GM12878 (cell line): ENCODE measurements at regions not wholly inside any gene's neighbourhood (a gene's known extent, or its start where the extent isn't known, plus 50 kb on each side); places are given as distances from the start of the nearest gene placed in this dataset.

Experiments
- ATAC-seq: fragments of 200-7000 bp; cut with Tn5 transposase; 3 replicates; pipeline ENCODE4 v1.9.1; 2020; ENCODE audit warnings: mild to moderate bottlenecking, moderate library complexity
- BruUV-seq: library from RNA; stranded (reverse); fragments of 400-500 nt; replicated peaks from 2 replicates; lab custom pipeline; 2021; lab: Mats Ljungman, UMichigan
- CTCF ChIA-PET: fragments of 300-600 bp; sonication (Branson Sonifier 250); formaldehyde crosslinking; extraction: SDS; loops from one replicate; lab custom pipeline; 2021; ENCODE audit warnings: inconsistent platforms; lab: Yijun Ruan, JAX
- POLR2A ChIA-PET: fragments of 350-600 bp; formaldehyde crosslinking; extraction: SDS; loops from one replicate; lab custom pipeline; 2021; ENCODE audit warnings: inconsistent platforms; lab: Charles Lee
- RAD21 ChIA-PET: fragments of 300-600 bp; sonication (Branson Sonifier 250); formaldehyde crosslinking; loops from one replicate; lab custom pipeline; 2023; ENCODE audit warnings: antibody characterized with exemption; ENCODE audit not compliant: unreplicated experiment; lab: Charles Lee
- SMC1A ChIA-PET: fragments of 300-600 bp; sonication (Branson Sonifier 250); formaldehyde crosslinking; loops from one replicate; lab custom pipeline; 2023; ENCODE audit not compliant: unreplicated experiment, uncharacterized antibody; lab: Charles Lee
- DNase-seq: peaks from one replicate; pipeline ENCODE4 v3.0.0-alpha.2; 2011; ENCODE audit warnings: low read depth, low spot score
- FAIRE-seq: peaks from 3 replicates; lab custom pipeline; 2011; peaks lifted over from hg19 to GRCh38; lab: Jason Lieb, UNC
- H2AFZ ChIP-seq: 2 replicates; pipeline ENCODE4 v1.6.0; 2011; ENCODE audit warnings: low read depth, low read length, control low read depth; ENCODE audit not compliant: control insufficient read depth
- H3K27ac ChIP-seq: 2 replicates; pipeline ENCODE4 v1.5.1; 2011; ENCODE audit warnings: control low read depth; ENCODE audit not compliant: control insufficient read depth, insufficient read depth
- H3K27me3 ChIP-seq, 2 experiments: replicated peaks in 1 of 2; 2 replicates each; pipeline versions ENCODE4 v1.6.0 to v1.6.1; 2011; ENCODE audit warnings: low read length in 1 of 2; ENCODE audit not compliant: control insufficient read depth in 2 of 2, insufficient read depth in 2 of 2
- H3K36me3 ChIP-seq, 2 experiments: 2 replicates each; pipeline ENCODE4 v1.5.1; 2011; ENCODE audit warnings: low read length in 1 of 2; ENCODE audit not compliant: control insufficient read depth in 2 of 2, insufficient read depth in 2 of 2
- H3K4me1 ChIP-seq: 2 replicates; pipeline ENCODE4 v1.6.1; 2011; ENCODE audit warnings: mild to moderate bottlenecking, low read length, moderate library complexity, mixed read lengths; ENCODE audit not compliant: control insufficient read depth, insufficient read depth
- H3K4me2 ChIP-seq: 2 replicates; pipeline ENCODE4 v1.6.0; 2011; ENCODE audit warnings: control low read depth; ENCODE audit not compliant: control insufficient read depth, insufficient read depth
- H3K4me3 ChIP-seq: fragments of 200-600 bp; sonication (generic); 2 replicates; pipeline ENCODE4 v1.5.1; 2016
- H3K79me2 ChIP-seq: 2 replicates; pipeline ENCODE4 v1.6.0; 2011; ENCODE audit warnings: low read length; ENCODE audit not compliant: control insufficient read depth, insufficient read depth
- H3K9ac ChIP-seq: 2 replicates; pipeline ENCODE4 v1.8.0; 2011; ENCODE audit warnings: low read length, control low read depth, mixed read lengths; ENCODE audit not compliant: control insufficient read depth, insufficient read depth
- H3K9me3 ChIP-seq: replicated peaks from 3 replicates; pipeline ENCODE4 v1.5.1; 2011; ENCODE audit warnings: mild to moderate bottlenecking, low read length; ENCODE audit not compliant: control insufficient read depth, insufficient read depth
- H4K20me1 ChIP-seq: 2 replicates; pipeline ENCODE4 v1.6.0; 2011; ENCODE audit not compliant: control insufficient read depth, insufficient read depth
- ATF7 ChIP-seq: fragments of 450-650 bp; IDR thresholded peaks from 2 replicates; pipeline ENCODE4 v1.6.1; 2016; ENCODE audit warnings: low read depth, mild to moderate bottlenecking
- EGR1 ChIP-seq, 2 experiments: IDR thresholded peaks; 1 replicate in 1 of 2; 2 replicates in 1 of 2; pipeline ENCODE4 v1.6.1; 2011 to 2012; ENCODE audit warnings: low read depth in 2 of 2, low read length in 2 of 2, borderline replicate concordance in 1 of 2, mild to moderate bottlenecking in 1 of 2, moderate library complexity in 1 of 2
- EP300 ChIP-seq, 2 experiments: fragments of 150-350 bp in 1 of 2; IDR thresholded peaks; 2 replicates each; pipeline ENCODE4 v1.6.1; 2011 to 2012; ENCODE audit warnings: low read depth in 2 of 2, low read length in 2 of 2, borderline replicate concordance in 1 of 2, improper control_type of control experiment in 1 of 2, inconsistent platforms in 1 of 2; ENCODE audit not compliant: control insufficient read depth in 1 of 2
- EZH2 ChIP-seq: IDR thresholded peaks from 2 replicates; pipeline ENCODE4 v1.6.1; 2012; ENCODE audit warnings: low read depth, mild to moderate bottlenecking, control low read depth, inconsistent platforms, low read length, borderline replicate concordance; ENCODE audit not compliant: control insufficient read depth
- FOS ChIP-seq: IDR thresholded peaks from 3 replicates; pipeline ENCODE4 v1.6.1; 2011; ENCODE audit warnings: borderline replicate concordance; ENCODE audit not compliant: insufficient read length; ENCODE audit errors: extremely low read depth
- JUNB ChIP-seq: IDR thresholded peaks from 2 replicates; pipeline ENCODE4 v1.6.1; 2016; ENCODE audit warnings: antibody characterized with exemption, mild to moderate bottlenecking
- MTA2 ChIP-seq: fragments of 450-650 bp; IDR thresholded peaks from 2 replicates; pipeline ENCODE4 v1.6.1; 2016; ENCODE audit warnings: low read depth, mild to moderate bottlenecking, moderate library complexity
- PAX8 ChIP-seq: fragments of 450-650 bp; IDR thresholded peaks from 2 replicates; pipeline ENCODE4 v1.6.1; 2017; ENCODE audit warnings: mild to moderate bottlenecking, moderate library complexity
- POLR2AphosphoS5 ChIP-seq: IDR thresholded peaks from 2 replicates; pipeline ENCODE4 v1.6.1; 2011; ENCODE audit warnings: mild to moderate bottlenecking, low read length, inconsistent platforms
- RAD51 ChIP-seq: fragments of 450-650 bp; IDR thresholded peaks from 2 replicates; pipeline ENCODE4 v1.6.1; 2016; ENCODE audit warnings: moderate library complexity, mild to moderate bottlenecking, inconsistent platforms
- RBBP5 ChIP-seq: fragments of 200-600 bp; sonication (generic); conservative IDR thresholded peaks from 2 replicates; pipeline ENCODE4 v1.6.1; 2016
- RFX5 ChIP-seq: IDR thresholded peaks from 2 replicates; pipeline ENCODE4 v1.6.1; 2011; ENCODE audit warnings: low read depth, low read length, improper control_type of control experiment
- RUNX3 ChIP-seq: IDR thresholded peaks from 2 replicates; pipeline ENCODE4 v1.6.1; 2012; ENCODE audit warnings: low read length, inconsistent platforms
- SP1 ChIP-seq: IDR thresholded peaks from one replicate; pipeline ENCODE4 v1.6.1; 2011; ENCODE audit warnings: low read depth, low read length
- STAT3 ChIP-seq: IDR thresholded peaks from 2 replicates; pipeline ENCODE4 v1.6.1; 2011; ENCODE audit warnings: low read depth, low read length, improper control_type of control experiment
- ZNF384 ChIP-seq: IDR thresholded peaks from 2 replicates; pipeline ENCODE4 v1.6.1; 2012; ENCODE audit warnings: low read depth, mild to moderate bottlenecking, low read length, improper control_type of control experiment, borderline replicate concordance
- WGBS: methylation state at CpG from one replicate; pipeline ENCODE4 v1.1.6; 2016; ENCODE audit warnings: low lambda C conversion rate; ENCODE audit not compliant: insufficient replicate concordance, insufficient coverage; ENCODE audit errors: missing lambda C conversion rate; 5-methylcytosine and 5-hydroxymethylcytosine counted together
- in situ Hi-C: fragments of 300-500 bp; cut with MboI; formaldehyde crosslinking; loops from 9 replicates; pipeline ENCODE4 v1.14.3; 2018; ENCODE audit warnings: mixed read lengths
- intact Hi-C: fragments of 100-400 bp; cut with micrococcal nuclease; formaldehyde crosslinking; loops from one replicate; pipeline ENCODE4 v1.14.2; 2022; ENCODE audit not compliant: unreplicated experiment
- TF ChIP-seq, protein P1 (sequence below): fragments of 450-650 bp; IDR thresholded peaks from 2 replicates; pipeline ENCODE4 v1.6.1; 2017; ENCODE audit warnings: antibody characterized with exemption, mild to moderate bottlenecking, moderate library complexity
- TF ChIP-seq, protein P2 (sequence below): fragments of 450-650 bp; IDR thresholded peaks from 2 replicates; pipeline ENCODE4 v1.6.1; 2016; ENCODE audit warnings: mild to moderate bottlenecking, moderate library complexity, borderline replicate concordance

- in situ Hi-C loops, result no loop called here
These were observed 127.4 kb downstream of the RASSF9 start for GRCh38 chr12:85708775-85709174.

More at GRCh38 chr12:85708775-85709174, 127.4 kb downstream of the RASSF9 start:
- Histone ChIP-seq H3K4me3 (no peak overlapping the region), H3K27ac (no peak overlapping the region), H3K4me1 (no peaks in the 10 kb centered on the region), H4K20me1 (no peaks in the 10 kb centered on the region), H2AFZ (no peak overlapping the region), H3K79me2 (no peaks in the 10 kb centered on the region), H3K9me3 (no peaks in the 10 kb centered on the region), H3K27me3 (no peaks in the 10 kb centered on the region), H3K9ac (no peak overlapping the region), H3K36me3 (no peaks in the 10 kb centered on the region), H3K4me2 (no peak overlapping the region)
- BruUV-seq, result no TSS peak
- ATAC-seq (no peak), DNase-seq (no peak), FAIRE-seq (no peak)
- CTCF ChIA-PET, result no interaction called here
- RAD21 ChIA-PET, result no interaction called here
- POLR2A ChIA-PET, result no interaction called here
- no peak for TF ChIP-seq PAX8
- no peak for TF ChIP-seq FOS
- TF ChIP-seq, protein P1, sequence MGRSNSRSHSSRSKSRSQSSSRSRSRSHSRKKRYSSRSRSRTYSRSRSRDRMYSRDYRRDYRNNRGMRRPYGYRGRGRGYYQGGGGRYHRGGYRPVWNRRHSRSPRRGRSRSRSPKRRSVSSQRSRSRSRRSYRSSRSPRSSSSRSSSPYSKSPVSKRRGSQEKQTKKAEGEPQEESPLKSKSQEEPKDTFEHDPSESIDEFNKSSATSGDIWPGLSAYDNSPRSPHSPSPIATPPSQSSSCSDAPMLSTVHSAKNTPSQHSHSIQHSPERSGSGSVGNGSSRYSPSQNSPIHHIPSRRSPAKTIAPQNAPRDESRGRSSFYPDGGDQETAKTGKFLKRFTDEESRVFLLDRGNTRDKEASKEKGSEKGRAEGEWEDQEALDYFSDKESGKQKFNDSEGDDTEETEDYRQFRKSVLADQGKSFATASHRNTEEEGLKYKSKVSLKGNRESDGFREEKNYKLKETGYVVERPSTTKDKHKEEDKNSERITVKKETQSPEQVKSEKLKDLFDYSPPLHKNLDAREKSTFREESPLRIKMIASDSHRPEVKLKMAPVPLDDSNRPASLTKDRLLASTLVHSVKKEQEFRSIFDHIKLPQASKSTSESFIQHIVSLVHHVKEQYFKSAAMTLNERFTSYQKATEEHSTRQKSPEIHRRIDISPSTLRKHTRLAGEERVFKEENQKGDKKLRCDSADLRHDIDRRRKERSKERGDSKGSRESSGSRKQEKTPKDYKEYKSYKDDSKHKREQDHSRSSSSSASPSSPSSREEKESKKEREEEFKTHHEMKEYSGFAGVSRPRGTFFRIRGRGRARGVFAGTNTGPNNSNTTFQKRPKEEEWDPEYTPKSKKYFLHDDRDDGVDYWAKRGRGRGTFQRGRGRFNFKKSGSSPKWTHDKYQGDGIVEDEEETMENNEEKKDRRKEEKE, result no peak
- TF ChIP-seq EP300 (IDR thresholded peaks at IDR 0.05; ENCODE audit: borderline replicate concordance in 1 of 2, control insufficient read depth in 1 of 2, low read depth in 2 of 2, low read length in 2 of 2), result no peak
- TF ChIP-seq STAT3, result no peak
- no peak for TF ChIP-seq EGR1 (IDR thresholded peaks at IDR 0.05; ENCODE audit: borderline replicate concordance in 1 of 2, low read depth in 2 of 2, low read length in 2 of 2)
- TF ChIP-seq RAD51, result no peak
- no peak for TF ChIP-seq ZNF384
- TF ChIP-seq POLR2AphosphoS5, result no peak
- TF ChIP-seq JUNB, result no peak
- no peak for TF ChIP-seq SP1
- no peak for TF ChIP-seq RFX5
- TF ChIP-seq, protein P2, sequence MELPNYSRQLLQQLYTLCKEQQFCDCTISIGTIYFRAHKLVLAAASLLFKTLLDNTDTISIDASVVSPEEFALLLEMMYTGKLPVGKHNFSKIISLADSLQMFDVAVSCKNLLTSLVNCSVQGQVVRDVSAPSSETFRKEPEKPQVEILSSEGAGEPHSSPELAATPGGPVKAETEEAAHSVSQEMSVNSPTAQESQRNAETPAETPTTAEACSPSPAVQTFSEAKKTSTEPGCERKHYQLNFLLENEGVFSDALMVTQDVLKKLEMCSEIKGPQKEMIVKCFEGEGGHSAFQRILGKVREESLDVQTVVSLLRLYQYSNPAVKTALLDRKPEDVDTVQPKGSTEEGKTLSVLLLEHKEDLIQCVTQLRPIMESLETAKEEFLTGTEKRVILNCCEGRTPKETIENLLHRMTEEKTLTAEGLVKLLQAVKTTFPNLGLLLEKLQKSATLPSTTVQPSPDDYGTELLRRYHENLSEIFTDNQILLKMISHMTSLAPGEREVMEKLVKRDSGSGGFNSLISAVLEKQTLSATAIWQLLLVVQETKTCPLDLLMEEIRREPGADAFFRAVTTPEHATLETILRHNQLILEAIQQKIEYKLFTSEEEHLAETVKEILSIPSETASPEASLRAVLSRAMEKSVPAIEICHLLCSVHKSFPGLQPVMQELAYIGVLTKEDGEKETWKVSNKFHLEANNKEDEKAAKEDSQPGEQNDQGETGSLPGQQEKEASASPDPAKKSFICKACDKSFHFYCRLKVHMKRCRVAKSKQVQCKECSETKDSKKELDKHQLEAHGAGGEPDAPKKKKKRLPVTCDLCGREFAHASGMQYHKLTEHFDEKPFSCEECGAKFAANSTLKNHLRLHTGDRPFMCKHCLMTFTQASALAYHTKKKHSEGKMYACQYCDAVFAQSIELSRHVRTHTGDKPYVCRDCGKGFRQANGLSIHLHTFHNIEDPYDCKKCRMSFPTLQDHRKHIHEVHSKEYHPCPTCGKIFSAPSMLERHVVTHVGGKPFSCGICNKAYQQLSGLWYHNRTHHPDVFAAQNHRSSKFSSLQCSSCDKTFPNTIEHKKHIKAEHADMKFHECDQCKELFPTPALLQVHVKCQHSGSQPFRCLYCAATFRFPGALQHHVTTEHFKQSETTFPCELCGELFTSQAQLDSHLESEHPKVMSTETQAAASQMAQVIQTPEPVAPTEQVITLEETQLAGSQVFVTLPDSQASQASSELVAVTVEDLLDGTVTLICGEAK, result no peak
- no peak for TF ChIP-seq RBBP5
- TF ChIP-seq RUNX3, result no peak
- TF ChIP-seq EZH2, result no peak
- TF ChIP-seq ATF7, result no peak
- no peak for TF ChIP-seq MTA2
- 58% methylated on average over 11 of the region's 11 CpGs for WGBS
- intact Hi-C loops, result no loop called here
- SMC1A ChIA-PET, result no interaction called here
